Fibroblast of skin of right biceps (primary cell): ENCODE measurements at regions not wholly inside any gene's neighbourhood (a gene's known extent, or its start where the extent isn't known, plus 50 kb on each side); places are given as distances from the start of the nearest gene placed in this dataset.

ENCODE experiments used
- DNase-seq: peaks from one replicate; pipeline ENCODE4 v3.0.0-alpha.2; 2013

GRCh38 chr5:52177193-52177592, 610.5 kb upstream of the ITGA1 start:
- DNase-seq, result no peak

- no peak for DNase-seq
These were observed 606.3 kb upstream of the ITGA1 start for GRCh38 chr5:52181403-52181802.

GRCh38 chr5:52190737-52191136, 597.0 kb upstream of the ITGA1 start:
- no peak for DNase-seq

- no peak for DNase-seq
These were observed 587.9 kb upstream of the ITGA1 start for GRCh38 chr5:52199833-52200232.

- no peak for DNase-seq
These were observed 585.5 kb upstream of the ITGA1 start for GRCh38 chr5:52202256-52202655.

GRCh38 chr5:52204310-52204709, 583.4 kb upstream of the ITGA1 start:
- DNase-seq, result no peak
